ENCODE measurements at regions not wholly inside any gene's neighbourhood (a gene's known extent, or its start where the extent isn't known, plus 50 kb on each side); places are given as distances from the start of the nearest gene placed in this dataset.
"Not testable (repeated sequence)": the region's sequence is repeated elsewhere in the genome, so short reads cannot be mapped to it uniquely, and the experiment has no call there.

GRCh38 chr10:37474645-37475044 lies 349.2 kb downstream of the ANKRD30A start:
- DNase-seq (ENCODE audit: low read depth, low spot score): no peak

DNA sequence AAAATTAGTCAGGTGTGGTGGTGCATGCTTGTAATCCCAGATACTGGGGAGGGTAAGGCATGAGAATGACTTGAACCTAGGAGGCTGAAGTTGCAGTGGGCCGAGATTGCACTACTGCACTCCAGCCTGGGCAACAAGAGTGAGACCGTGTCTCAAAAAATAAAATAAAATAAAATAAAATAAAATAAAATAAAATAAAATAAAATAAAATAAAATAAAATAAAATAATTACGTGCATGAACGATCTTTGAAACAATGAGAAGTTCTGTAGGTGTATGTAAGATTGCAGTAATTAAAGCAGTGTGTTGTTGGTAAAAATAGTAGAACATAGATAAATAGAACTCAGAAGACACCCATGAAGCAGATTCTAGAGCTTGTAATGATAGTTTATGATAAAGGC lies 348.5 kb downstream of the ANKRD30A start:
- no peak for DNase-seq (ENCODE audit: low read depth, low spot score)

GRCh38 chr10:37467246-37467645 lies 341.8 kb downstream of the ANKRD30A start:
- DNase-seq (ENCODE audit: low read depth, low spot score): no peak

GRCh38 chr10:37456456-37456855 lies 331.1 kb downstream of the ANKRD30A start:
- DNase-seq (ENCODE audit: low read depth, low spot score): no peak

- no peak for DNase-seq (ENCODE audit: low read depth, low spot score)
Observed at GRCh38 chr10:37448161-37448560, 322.8 kb downstream of the ANKRD30A start.

DNA sequence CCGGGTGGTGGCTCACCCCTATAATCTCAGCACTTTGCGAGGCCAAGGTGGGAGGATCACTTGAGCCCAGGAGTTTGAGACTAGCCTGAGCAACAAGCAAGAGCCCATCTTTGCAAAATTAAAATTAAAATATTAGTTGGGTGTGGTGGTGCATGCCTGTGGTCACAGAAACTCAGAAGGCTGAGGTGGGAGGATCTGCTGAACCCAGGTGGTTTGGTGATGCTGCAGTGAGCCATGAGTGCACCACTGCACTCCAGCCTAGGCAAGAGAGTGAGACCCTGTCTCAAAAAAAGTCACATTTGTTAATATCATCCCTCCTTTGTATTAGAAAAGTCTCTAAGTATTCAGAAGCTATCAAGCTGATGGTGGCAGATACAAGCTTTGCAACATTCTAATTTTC lies 317.5 kb downstream of the ANKRD30A start:
- DNase-seq (ENCODE audit: low read depth, low spot score): no peak

DNA sequence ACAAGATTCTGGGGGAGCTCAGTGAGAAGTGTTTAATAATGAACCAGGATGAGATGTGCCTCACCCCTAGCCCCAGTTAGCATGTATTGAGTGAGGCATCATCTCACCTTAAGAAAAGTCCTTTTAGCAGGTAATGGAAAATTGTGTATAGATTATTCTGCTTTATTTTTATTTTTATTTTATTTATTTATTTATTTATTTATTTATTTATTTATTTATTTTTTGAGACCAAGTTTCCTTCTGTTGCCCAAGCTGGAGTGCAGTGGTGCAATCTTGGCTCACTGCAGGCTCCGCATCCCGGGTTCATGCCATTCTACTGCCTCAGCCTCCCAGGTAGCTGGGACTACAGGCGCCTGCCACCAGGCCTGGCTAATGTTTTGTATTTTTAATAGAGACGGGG lies 315.8 kb downstream of the ANKRD30A start:
- DNase-seq (ENCODE audit: low read depth, low spot score): not testable (repeated sequence)

GRCh38 chr10:37439826-37440225 lies 314.4 kb downstream of the ANKRD30A start:
- no peak for DNase-seq (ENCODE audit: low read depth, low spot score)

DNA sequence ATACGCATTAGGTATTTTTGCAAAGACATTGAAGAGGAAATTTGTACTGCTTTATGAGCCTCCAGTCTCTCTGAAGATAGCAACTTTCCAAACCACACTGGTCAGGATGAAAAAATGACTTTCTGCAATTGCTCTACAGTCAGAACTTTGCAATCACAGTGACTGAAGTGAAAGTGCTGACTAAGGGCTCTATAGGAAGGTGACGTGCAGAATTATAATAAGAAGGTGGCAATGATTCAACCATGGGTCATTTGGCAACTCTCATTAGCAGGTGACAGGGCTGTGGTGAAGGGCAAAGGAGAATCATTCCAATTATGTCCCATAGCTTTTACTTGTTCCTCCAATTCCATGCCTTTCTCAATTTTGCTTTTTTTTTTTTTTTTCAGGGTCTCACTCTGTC lies 311.0 kb downstream of the ANKRD30A start:
- no peak for DNase-seq (ENCODE audit: low read depth, low spot score)

- no peak for DNase-seq (ENCODE audit: low read depth, low spot score)
Observed at GRCh38 chr10:37434091-37434490, 308.7 kb downstream of the ANKRD30A start.

All from iPS DF 19.7 (cell line).